Heart left ventricle (tissue), 16 donors: ENCODE measurements at regions not wholly inside any gene's neighbourhood (a gene's known extent, or its start where the extent isn't known, plus 50 kb on each side); places are given as distances from the start of the nearest gene placed in this dataset.

Experiments
- ATAC-seq, 4 donors: fragments of 200-7000 bp; cut with Tn5 transposase; one replicate each; pipeline ENCODE4 v1.9.1; 2020 to 2022; ENCODE audit warnings: moderate library complexity in 4 of 4, mild to moderate bottlenecking in 3 of 4, moderate number of reproducible peaks in 1 of 4
- DNase-seq, 5 donors: peaks; one replicate each; pipeline ENCODE4 v3.0.0-alpha.2; 2020
- H3K27ac ChIP-seq, 12 donors: fragments of 200-600 bp; sonication (generic) in 4 of 12; one replicate each; pipeline versions ENCODE4 v1.5.0 to v1.8.0; 2016 to 2022; ENCODE audit warnings: mild to moderate bottlenecking in 2 of 12
- H3K27me3 ChIP-seq, 9 donors: fragments of 200-600 bp; sonication (generic) in 2 of 9; one replicate each; pipeline versions ENCODE4 v1.5.1 to v1.8.0; 2016 to 2022; ENCODE audit warnings: mild to moderate bottlenecking in 3 of 9
- H3K36me3 ChIP-seq, 9 donors: fragments of 200-600 bp; sonication (generic) in 2 of 9; one replicate each; pipeline versions ENCODE4 v1.5.0 to v1.8.0; 2018 to 2022; ENCODE audit warnings: mild to moderate bottlenecking in 2 of 9
- H3K4me1 ChIP-seq, 12 donors: fragments of 200-600 bp; sonication (generic) in 4 of 12; one replicate each; pipeline versions ENCODE4 v1.5.0 to v1.8.0; 2016 to 2022; ENCODE audit warnings: mild to moderate bottlenecking in 3 of 12
- H3K4me3 ChIP-seq, 12 donors: fragments of 200-600 bp; sonication (generic) in 4 of 12; one replicate each; pipeline versions ENCODE4 v1.5.0 to v1.8.0; 2017 to 2022; ENCODE audit warnings: mild to moderate bottlenecking in 9 of 12, moderate library complexity in 4 of 12
- H3K9me3 ChIP-seq, 12 donors: fragments of 200-600 bp; sonication (generic) in 4 of 12; one replicate each; pipeline versions ENCODE4 v1.5.0 to v1.8.0; 2016 to 2022; ENCODE audit warnings: mild to moderate bottlenecking in 1 of 12
- POLR2A ChIP-seq, 2 donors: fragments of 450-650 bp; IDR thresholded peaks; one replicate each; pipeline ENCODE4 v1.6.1; 2017; ENCODE audit warnings: antibody characterized with exemption in 2 of 2, mild to moderate bottlenecking in 2 of 2, moderate library complexity in 2 of 2
- WGBS, 4 donors: extraction: QIAGEN DNeasy Blood & Tissue Kit in 2 of 4; methylation state at CpG; one replicate each; pipeline versions ENCODE4 v1.1.5 to v1.1.7; 2013 to 2018; 5-methylcytosine and 5-hydroxymethylcytosine counted together
- intact Hi-C, 10 donors: fragments of 100-400 bp; cut with DNase I; formaldehyde crosslinking; loops; one replicate each; pipeline versions ENCODE4 v1.11.1 to v1.14.2; 2022
- TF ChIP-seq, protein P1 (sequence below), 12 donors: fragments of 200-600 bp; sonication (generic) in 4 of 12; IDR thresholded peaks; one replicate each; pipeline versions ENCODE4 v1.5.0 to v1.8.0; 2018 to 2022; ENCODE audit warnings: antibody characterized with exemption in 12 of 12, mild to moderate bottlenecking in 5 of 12
- donor health status: ischemic (EF 13 %, LVEDD 7.1; RV severe dilation, severe dysfunction).
- donor health status: healthy with polysubstance abuse.
- donor health status: DM: no; HTN: yes; CAD: no.
- donor health status: DM: no; HTN: no; CAD: no.
- donor health status: ischemic (EF 25% LVEDD 6.9; RV normal size, moderate dysfunction).
- donor health status: ischemic (EF 25% LVEDD 5.7; RV mildly dilated, moderate dysfunction).
- donor health status: healthy.
- donor health status: DM: yes; HTN: yes; CAD: no.
- donor health status: ischemic (EF 35%, LVEDD 5.7; RV mildly dilated, moderate dysfunction).
- donor health status: nonischemic (EF 11% LVEDD 7.7; RV severe dilation, severe dysfunction).
- donor health status: DM: yes; HTN: yes; CAD: no.
- donor health status: PGD.
- donor health status: ischemic (EF 29% LVEDD 5.4; RV normal size, mild dysfunction).
- donor health status: nonischemic (EF 23%, LVEDD 6.1; RV moderate dilation, normal function).

DNA sequence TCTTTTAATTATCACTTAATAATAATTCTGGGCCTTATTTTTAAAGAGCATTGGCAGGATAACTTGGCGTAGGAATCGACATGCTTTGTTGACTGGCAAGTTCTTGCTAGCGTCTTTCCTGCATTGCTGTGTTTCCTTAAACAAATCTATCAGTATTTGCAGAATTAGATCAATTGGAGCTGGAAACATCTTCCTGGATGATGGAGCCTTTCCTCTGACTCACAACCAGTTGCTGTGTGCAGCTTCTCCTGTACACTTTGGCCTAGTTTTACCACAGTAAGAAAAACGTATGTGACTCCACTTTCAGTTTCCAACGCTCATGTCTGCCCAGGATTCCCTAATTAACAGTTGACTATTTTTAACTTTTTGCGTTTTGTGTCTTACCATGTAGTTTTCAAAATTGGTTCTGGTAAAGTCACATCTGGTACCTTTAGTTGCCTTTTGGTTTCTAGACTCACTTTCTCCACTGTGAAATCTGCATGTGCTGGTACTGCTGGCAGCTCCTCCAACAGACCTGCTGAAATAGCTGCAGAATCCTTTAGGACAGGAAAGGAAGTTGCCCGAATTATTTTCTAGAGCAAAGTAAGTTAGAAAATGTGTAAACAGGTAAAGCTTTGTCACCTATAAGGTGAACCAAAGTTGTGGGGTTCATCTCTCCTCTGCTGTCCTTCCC, 553.2 kb upstream of the FAT1 start:
- TF ChIP-seq, protein P1, sequence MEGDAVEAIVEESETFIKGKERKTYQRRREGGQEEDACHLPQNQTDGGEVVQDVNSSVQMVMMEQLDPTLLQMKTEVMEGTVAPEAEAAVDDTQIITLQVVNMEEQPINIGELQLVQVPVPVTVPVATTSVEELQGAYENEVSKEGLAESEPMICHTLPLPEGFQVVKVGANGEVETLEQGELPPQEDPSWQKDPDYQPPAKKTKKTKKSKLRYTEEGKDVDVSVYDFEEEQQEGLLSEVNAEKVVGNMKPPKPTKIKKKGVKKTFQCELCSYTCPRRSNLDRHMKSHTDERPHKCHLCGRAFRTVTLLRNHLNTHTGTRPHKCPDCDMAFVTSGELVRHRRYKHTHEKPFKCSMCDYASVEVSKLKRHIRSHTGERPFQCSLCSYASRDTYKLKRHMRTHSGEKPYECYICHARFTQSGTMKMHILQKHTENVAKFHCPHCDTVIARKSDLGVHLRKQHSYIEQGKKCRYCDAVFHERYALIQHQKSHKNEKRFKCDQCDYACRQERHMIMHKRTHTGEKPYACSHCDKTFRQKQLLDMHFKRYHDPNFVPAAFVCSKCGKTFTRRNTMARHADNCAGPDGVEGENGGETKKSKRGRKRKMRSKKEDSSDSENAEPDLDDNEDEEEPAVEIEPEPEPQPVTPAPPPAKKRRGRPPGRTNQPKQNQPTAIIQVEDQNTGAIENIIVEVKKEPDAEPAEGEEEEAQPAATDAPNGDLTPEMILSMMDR (IDR thresholded peaks at IDR 0.05), result no peak
- TF ChIP-seq POLR2A (IDR thresholded peaks at IDR 0.05), result no peak
- WGBS, 4 donors, result 63 to 70% (median 67%) methylated on average over 7 of the region's 7 CpGs
- Histone ChIP-seq H3K27me3 (no peaks in the 10 kb centered on the region), H3K9me3 (no peaks in the 10 kb centered on the region), H3K4me3 (no peak overlapping the region), H3K4me1 (no peaks in the 10 kb centered on the region), H3K27ac (no peak overlapping the region), H3K36me3 (no peaks in the 10 kb centered on the region)
- ATAC-seq (no peak), DNase-seq (no peak)
- intact Hi-C loops, result no loop called here

DNA sequence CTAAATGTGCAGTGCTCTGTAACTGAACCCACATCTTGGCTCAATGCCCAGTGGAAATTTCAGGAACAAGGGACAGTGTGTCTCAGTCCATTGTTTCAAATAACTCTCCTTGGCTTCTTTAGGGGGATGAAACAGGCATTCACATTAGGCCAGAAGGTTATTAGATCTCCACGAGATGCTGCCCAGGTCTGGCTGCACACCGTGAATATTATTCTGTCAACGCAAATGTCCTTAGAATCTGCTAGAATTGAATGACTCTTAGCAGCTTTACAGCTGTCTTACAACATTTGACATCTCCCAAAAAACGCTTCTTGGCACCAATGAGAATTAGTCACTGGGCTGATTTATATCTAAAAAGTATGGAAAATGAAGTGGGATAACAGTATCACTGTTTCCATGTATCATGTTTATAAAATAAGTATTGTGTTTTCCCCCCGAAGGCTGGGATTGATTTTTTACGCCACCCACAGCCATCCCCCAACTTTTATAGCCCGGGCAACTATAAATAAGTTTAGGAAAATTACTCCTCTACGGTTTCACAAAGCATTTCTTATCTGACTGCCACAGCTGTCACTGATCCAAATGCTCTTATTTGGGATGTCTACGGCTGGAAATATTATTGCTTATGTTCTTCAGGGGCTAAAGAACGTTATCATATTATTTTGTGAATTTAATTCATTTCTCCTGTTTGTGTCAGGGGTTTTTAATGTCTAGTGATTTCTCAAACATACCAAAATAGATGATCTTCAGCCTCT, 559.7 kb upstream of the FAT1 start:
- Histone ChIP-seq H3K36me3 (no peaks in the 10 kb centered on the region), H3K27me3 (no peaks in the 10 kb centered on the region), H3K4me3 (no peak overlapping the region), H3K4me1 (no peaks in the 10 kb centered on the region), H3K27ac (peak overlapping the region in 3 of 12 donors; percentile 15 to 52 (median 26)), H3K9me3 (no peaks in the 10 kb centered on the region)
- TF ChIP-seq, protein P1 (IDR thresholded peaks at IDR 0.05), result no peak
- no peak for TF ChIP-seq POLR2A (IDR thresholded peaks at IDR 0.05)
- ATAC-seq, result no peak
- DNase-seq, result no peak
- WGBS, 4 donors, result 29 to 43% (median 37%) methylated on average over 10 of the region's 10 CpGs
- intact Hi-C loops, result no loop called here

DNA sequence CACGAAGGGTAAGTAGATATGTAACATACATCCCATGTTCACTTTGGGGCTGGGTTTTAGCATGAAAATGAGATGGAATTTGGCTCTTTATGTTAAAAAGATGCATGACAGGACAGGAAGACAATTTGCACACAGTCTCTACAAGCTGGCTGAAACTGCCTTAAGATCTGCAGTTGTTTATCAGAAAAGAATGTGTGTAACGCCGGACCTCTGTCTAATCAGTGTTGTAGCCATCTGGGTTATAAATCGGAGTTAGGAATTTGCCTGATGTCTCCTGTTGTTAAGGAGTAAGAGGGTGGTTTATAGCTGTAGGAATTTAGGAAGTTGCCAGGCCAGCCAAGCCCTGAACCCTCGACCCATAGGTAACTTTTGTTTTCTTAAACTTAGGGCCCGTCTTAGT, 562.9 kb upstream of the FAT1 start:
- Histone ChIP-seq H3K27me3 (no peaks in the 10 kb centered on the region), H3K4me3 (no peak overlapping the region), H3K9me3 (no peaks in the 10 kb centered on the region), H3K27ac (no peak overlapping the region), H3K4me1 (no peaks in the 10 kb centered on the region), H3K36me3 (no peaks in the 10 kb centered on the region)
- no peak for ATAC-seq
- no peak for TF ChIP-seq POLR2A (IDR thresholded peaks at IDR 0.05)
- TF ChIP-seq, protein P1 (IDR thresholded peaks at IDR 0.05), result no peak
- 43 to 52% (median 47%) methylated on average over 6 of the region's 6 CpGs for WGBS, 4 donors
- no peak for DNase-seq
- intact Hi-C loops, result no loop called here

DNA sequence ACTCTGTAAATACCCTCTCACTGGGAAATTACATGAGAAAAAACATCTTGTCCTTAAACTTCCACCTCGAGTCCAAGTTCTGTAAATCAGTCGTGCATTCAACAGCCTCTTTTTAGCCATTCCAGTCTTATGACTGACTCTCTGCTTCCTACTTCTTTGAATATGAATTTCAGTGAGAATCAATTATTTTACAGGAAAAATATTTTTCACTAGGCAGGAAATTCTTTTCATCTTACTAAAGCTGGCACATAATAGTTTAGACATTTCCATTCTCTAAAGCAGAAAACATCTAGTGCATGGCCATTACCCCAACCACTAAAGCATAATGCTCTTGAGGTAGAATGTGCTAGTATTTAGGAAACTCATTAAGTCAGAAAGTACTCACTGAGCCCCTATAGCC, 565.7 kb upstream of the FAT1 start:
- TF ChIP-seq, protein P1 (IDR thresholded peaks at IDR 0.05), result no peak
- TF ChIP-seq POLR2A (IDR thresholded peaks at IDR 0.05), result no peak
- 38 to 42% (median 39%) methylated on average over 2 of the region's 2 CpGs for WGBS, 4 donors
- DNase-seq (no peak), ATAC-seq (no peak)
- no peaks in the 10 kb centered on the region for H3K4me1 ChIP-seq
- intact Hi-C loops, result no loop called here
- no peak overlapping the region for H3K4me3 ChIP-seq
- no peaks in the 10 kb centered on the region for H3K36me3 ChIP-seq
- H3K9me3 ChIP-seq, result peaks cover 0 to 7% (median 0%) of the 10 kb centered on the region in 12 donors
- no peaks in the 10 kb centered on the region for H3K27me3 ChIP-seq
- H3K27ac ChIP-seq, result no peak overlapping the region
